H9 (cell line): ENCODE measurements at regions not wholly inside any gene's neighbourhood (a gene's known extent, or its start where the extent isn't known, plus 50 kb on each side); places are given as distances from the start of the nearest gene placed in this dataset.

ENCODE experiments used
- DNase-seq: peaks from one replicate; pipeline ENCODE4 v3.0.0-alpha.2; 2017
- H2AFZ ChIP-seq: one replicate; pipeline ENCODE4 v1.6.1; 2013; ENCODE audit warnings: mild to moderate bottlenecking, low read length, control low read depth, moderate library complexity
- H2AK5ac ChIP-seq: 2 replicates; pipeline ENCODE4 v1.6.1; 2013; ENCODE audit warnings: low read length, control low read depth, mixed read lengths; ENCODE audit not compliant: insufficient read length
- H2BK120ac ChIP-seq: one replicate; pipeline ENCODE4 v1.6.1; 2013; ENCODE audit warnings: low read depth, mild to moderate bottlenecking, low read length, control low read depth, inconsistent platforms; ENCODE audit not compliant: poor library complexity, severe bottlenecking
- H2BK12ac ChIP-seq: 2 replicates; pipeline ENCODE4 v1.6.1; 2013; ENCODE audit warnings: low read length, control low read depth, mixed read lengths, low read depth; ENCODE audit not compliant: insufficient read length
- H2BK15ac ChIP-seq: 2 replicates; pipeline ENCODE4 v1.6.1; 2013; ENCODE audit warnings: low read depth, low read length, control low read depth
- H2BK20ac ChIP-seq: one replicate; pipeline ENCODE4 v1.6.1; 2013; ENCODE audit warnings: low read depth, mild to moderate bottlenecking, low read length, control low read depth, inconsistent platforms; ENCODE audit not compliant: poor library complexity, severe bottlenecking
- H2BK5ac ChIP-seq: 2 replicates; pipeline ENCODE4 v1.6.1; 2013; ENCODE audit warnings: low read length, control low read depth, mixed read lengths; ENCODE audit not compliant: insufficient read length
- H3K14ac ChIP-seq: 2 replicates; pipeline ENCODE4 v1.6.1; 2013; ENCODE audit warnings: low read length, control low read depth; ENCODE audit not compliant: insufficient read depth
- H3K18ac ChIP-seq: 2 replicates; pipeline ENCODE4 v1.6.1; 2013; ENCODE audit warnings: low read depth, mild to moderate bottlenecking, mixed read lengths, low read length, control low read depth; ENCODE audit not compliant: insufficient read length
- H3K23ac ChIP-seq: 2 replicates; pipeline ENCODE4 v1.6.1; 2013; ENCODE audit warnings: low read length, control low read depth, mixed read lengths, low read depth; ENCODE audit not compliant: insufficient read length
- H3K23me2 ChIP-seq: 2 replicates; pipeline ENCODE4 v1.6.1; 2013; ENCODE audit warnings: low read depth, mild to moderate bottlenecking, mixed read lengths, low read length, control low read depth; ENCODE audit not compliant: insufficient read length, poor library complexity, severe bottlenecking
- H3K27ac ChIP-seq: 2 replicates; pipeline ENCODE4 v1.5.1; 2013; ENCODE audit warnings: low read length, control low read depth, mixed read lengths, low read depth; ENCODE audit not compliant: insufficient read length
- H3K27me3 ChIP-seq: 2 replicates; pipeline ENCODE4 v1.6.1; 2013; ENCODE audit warnings: low read length, control low read depth, inconsistent platforms; ENCODE audit not compliant: insufficient read depth
- H3K4ac ChIP-seq: 2 replicates; pipeline ENCODE4 v1.6.1; 2013; ENCODE audit warnings: low read depth, mild to moderate bottlenecking, control low read depth, inconsistent platforms, low read length, moderate library complexity
- H3K4me1 ChIP-seq: 2 replicates; pipeline ENCODE4 v1.6.1; 2013; ENCODE audit warnings: low read length, control low read depth, inconsistent platforms; ENCODE audit not compliant: insufficient read depth
- H3K4me2 ChIP-seq: 2 replicates; pipeline ENCODE4 v1.6.1; 2013; ENCODE audit warnings: low read length, control low read depth, mixed read lengths; ENCODE audit not compliant: insufficient read length, insufficient read depth
- H3K56ac ChIP-seq: 2 replicates; pipeline ENCODE4 v1.6.1; 2013; ENCODE audit warnings: low read depth, mild to moderate bottlenecking, mixed read lengths, low read length, control low read depth; ENCODE audit not compliant: insufficient read length
- H3K79me1 ChIP-seq: 2 replicates; pipeline ENCODE4 v1.6.1; 2013; ENCODE audit warnings: low read depth, mild to moderate bottlenecking, moderate library complexity, low read length, control low read depth, inconsistent platforms; ENCODE audit not compliant: insufficient read depth, poor library complexity, severe bottlenecking
- H3K79me2 ChIP-seq: 2 replicates; pipeline ENCODE4 v1.6.1; 2013; ENCODE audit warnings: low read length, control low read depth, inconsistent platforms; ENCODE audit not compliant: insufficient read depth
- H3K9ac ChIP-seq: 2 replicates; pipeline ENCODE4 v1.6.1; 2013; ENCODE audit warnings: low read length, control low read depth, mixed read lengths; ENCODE audit not compliant: insufficient read length; ENCODE audit errors: extremely low read depth
- H3K9me3 ChIP-seq: one replicate; pipeline ENCODE4 v1.6.1; 2013; ENCODE audit warnings: low read depth, low read length, inconsistent platforms; ENCODE audit not compliant: control insufficient read depth
- H3T11ph ChIP-seq: one replicate; pipeline ENCODE4 v1.6.1; 2013; ENCODE audit warnings: mild to moderate bottlenecking, low read length, control low read depth, inconsistent platforms
- H4K20me1 ChIP-seq: one replicate; pipeline ENCODE4 v1.6.1; 2013; ENCODE audit not compliant: control insufficient read depth, insufficient read length, insufficient read depth
- H4K5ac ChIP-seq: 2 replicates; pipeline ENCODE4 v1.6.1; 2013; ENCODE audit warnings: low read depth, mild to moderate bottlenecking, mixed read lengths, low read length, control low read depth; ENCODE audit not compliant: insufficient read length
- H4K8ac ChIP-seq: replicated peaks from 2 replicates; pipeline ENCODE4 v1.6.1; 2013; ENCODE audit warnings: low read length, control low read depth, mixed read lengths, low read depth; ENCODE audit not compliant: insufficient read length
- H4K91ac ChIP-seq: 2 replicates; pipeline ENCODE4 v1.6.1; 2013; ENCODE audit warnings: low read depth, mild to moderate bottlenecking, moderate library complexity, mixed read lengths, low read length, control low read depth; ENCODE audit not compliant: insufficient read length
- H3K27ac Mint-ChIP-seq, 3 experiments: 2 replicates in 2 of 3; 3 replicates in 1 of 3; pipeline ENCODE4 v1.8.0; 2020 to 2021; ENCODE audit warnings: mixed read lengths in 3 of 3, mild to moderate bottlenecking in 1 of 3, moderate library complexity in 1 of 3
- H3K27me3 Mint-ChIP-seq: 2 replicates; pipeline ENCODE4 v1.8.0; 2021; ENCODE audit warnings: low read depth, mild to moderate bottlenecking, moderate library complexity, mixed read lengths
- H3K36me3 Mint-ChIP-seq, 3 experiments: 2 replicates in 2 of 3; 3 replicates in 1 of 3; pipeline ENCODE4 v1.8.0; 2020 to 2021; ENCODE audit warnings: low read depth in 3 of 3, mixed read lengths in 3 of 3; ENCODE audit not compliant: insufficient read depth in 1 of 3
- H3K4me1 Mint-ChIP-seq, 2 experiments: 2 replicates each; pipeline ENCODE4 v1.8.0; 2020; ENCODE audit warnings: mixed read lengths in 2 of 2
- H3K4me3 Mint-ChIP-seq, 2 experiments: 2 replicates in 1 of 2; 3 replicates in 1 of 2; pipeline ENCODE4 v1.8.0; 2020 to 2021; ENCODE audit warnings: mild to moderate bottlenecking in 2 of 2, mixed read lengths in 2 of 2, moderate library complexity in 1 of 2
- H3K9me3 Mint-ChIP-seq, 2 experiments: 2 replicates in 1 of 2; 3 replicates in 1 of 2; pipeline ENCODE4 v1.8.0; 2020; ENCODE audit warnings: mild to moderate bottlenecking in 2 of 2, mixed read lengths in 2 of 2, moderate library complexity in 1 of 2
- WGBS: extraction: QIAGEN DNeasy Blood & Tissue Kit; methylation state at CpG from one replicate; pipeline ENCODE4 v1.1.7; 2013; ENCODE audit warnings: missing lambda C conversion rate, low lambda C conversion rate, mixed read lengths; ENCODE audit not compliant: insufficient read length; ENCODE audit errors: extremely low coverage; 5-methylcytosine and 5-hydroxymethylcytosine counted together
- TF ChIP-seq, protein P1 (sequence below): fragments of 200-600 bp; sonication (generic); conservative IDR thresholded peaks from 3 replicates; pipeline ENCODE4 v1.8.0; 2021; ENCODE audit warnings: antibody characterized with exemption, mild to moderate bottlenecking

DNA sequence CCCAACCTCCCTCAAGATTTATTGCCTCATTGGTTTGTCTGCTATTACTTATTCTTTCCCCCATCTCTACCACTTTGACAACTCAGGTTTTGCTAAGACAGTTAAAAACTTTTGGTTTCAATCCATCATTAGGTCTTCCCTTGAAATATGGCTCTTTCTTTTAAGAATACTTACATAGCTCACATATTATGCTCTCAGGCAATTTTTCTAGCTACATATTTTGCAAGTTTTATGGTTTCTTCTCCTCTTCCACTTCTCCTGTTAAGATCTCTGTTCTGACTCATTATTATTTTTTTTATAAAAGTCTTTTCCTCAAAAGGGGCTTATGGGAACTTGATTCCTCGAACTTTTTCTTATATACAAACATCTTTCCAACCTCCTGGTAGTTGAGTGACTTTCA is 192.4 kb upstream of the MPPED2 start:
- TF ChIP-seq, protein P1, sequence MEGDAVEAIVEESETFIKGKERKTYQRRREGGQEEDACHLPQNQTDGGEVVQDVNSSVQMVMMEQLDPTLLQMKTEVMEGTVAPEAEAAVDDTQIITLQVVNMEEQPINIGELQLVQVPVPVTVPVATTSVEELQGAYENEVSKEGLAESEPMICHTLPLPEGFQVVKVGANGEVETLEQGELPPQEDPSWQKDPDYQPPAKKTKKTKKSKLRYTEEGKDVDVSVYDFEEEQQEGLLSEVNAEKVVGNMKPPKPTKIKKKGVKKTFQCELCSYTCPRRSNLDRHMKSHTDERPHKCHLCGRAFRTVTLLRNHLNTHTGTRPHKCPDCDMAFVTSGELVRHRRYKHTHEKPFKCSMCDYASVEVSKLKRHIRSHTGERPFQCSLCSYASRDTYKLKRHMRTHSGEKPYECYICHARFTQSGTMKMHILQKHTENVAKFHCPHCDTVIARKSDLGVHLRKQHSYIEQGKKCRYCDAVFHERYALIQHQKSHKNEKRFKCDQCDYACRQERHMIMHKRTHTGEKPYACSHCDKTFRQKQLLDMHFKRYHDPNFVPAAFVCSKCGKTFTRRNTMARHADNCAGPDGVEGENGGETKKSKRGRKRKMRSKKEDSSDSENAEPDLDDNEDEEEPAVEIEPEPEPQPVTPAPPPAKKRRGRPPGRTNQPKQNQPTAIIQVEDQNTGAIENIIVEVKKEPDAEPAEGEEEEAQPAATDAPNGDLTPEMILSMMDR = no peak
- Histone ChIP-seq H3K27ac (no peak overlapping the region), H3K27me3 (no peaks in the 10 kb centered on the region), H3K23me2 (no peaks in the 10 kb centered on the region), H2BK20ac (no peak overlapping the region), H2BK15ac (no peak overlapping the region), H2BK5ac (no peak overlapping the region), H3K18ac (no peak overlapping the region), H3K4me2 (no peak overlapping the region), H2AFZ (no peak overlapping the region), H4K20me1 (no peaks in the 10 kb centered on the region), H2AK5ac (no peak overlapping the region), H3K56ac (no peak overlapping the region), H3K14ac (no peak overlapping the region), H4K8ac (no peak overlapping the region), H3K23ac (no peak overlapping the region), H2BK12ac (no peak overlapping the region), H3K79me1 (no peaks in the 10 kb centered on the region), H3K4ac (no peak overlapping the region), H4K5ac (no peak overlapping the region), H2BK120ac (no peak overlapping the region), H3K79me2 (no peaks in the 10 kb centered on the region), H3K9me3 (no peaks in the 10 kb centered on the region), H4K91ac (no peak overlapping the region), H3K9ac (no peak overlapping the region), H3T11ph (no peak overlapping the region), H3K4me1 (no peaks in the 10 kb centered on the region)
- Mint-ChIP-seq H3K36me3 (no peaks in the 10 kb centered on the region), H3K27ac (no peak overlapping the region), H3K4me1 (peaks cover 7 to 11% of the 10 kb centered on the region in 2 experiments), H3K4me3 (no peak overlapping the region), H3K27me3 (no peaks in the 10 kb centered on the region), H3K9me3 (no peaks in the 10 kb centered on the region)
- WGBS = no CpG with 5 or more reads among the region's 1 CpG
- no peak for DNase-seq
